HEK293T (cell line): ENCODE measurements at regions not wholly inside any gene's neighbourhood (a gene's known extent, or its start where the extent isn't known, plus 50 kb on each side); places are given as distances from the start of the nearest gene placed in this dataset.

ENCODE experiments used
- BHLHE40 ChIP-seq: fragments of 450-650 bp; IDR thresholded peaks from 2 replicates; pipeline ENCODE4 v1.6.1; 2016; ENCODE audit warnings: mild to moderate bottlenecking, moderate library complexity, borderline replicate concordance
- L3MBTL2 ChIP-seq: fragments of 450-650 bp; conservative IDR thresholded peaks from 2 replicates; pipeline ENCODE4 v1.6.1; 2016; ENCODE audit warnings: mild to moderate bottlenecking
- TARDBP ChIP-seq: fragments of 450-650 bp; IDR thresholded peaks from 2 replicates; pipeline ENCODE4 v1.6.1; 2016

DNA sequence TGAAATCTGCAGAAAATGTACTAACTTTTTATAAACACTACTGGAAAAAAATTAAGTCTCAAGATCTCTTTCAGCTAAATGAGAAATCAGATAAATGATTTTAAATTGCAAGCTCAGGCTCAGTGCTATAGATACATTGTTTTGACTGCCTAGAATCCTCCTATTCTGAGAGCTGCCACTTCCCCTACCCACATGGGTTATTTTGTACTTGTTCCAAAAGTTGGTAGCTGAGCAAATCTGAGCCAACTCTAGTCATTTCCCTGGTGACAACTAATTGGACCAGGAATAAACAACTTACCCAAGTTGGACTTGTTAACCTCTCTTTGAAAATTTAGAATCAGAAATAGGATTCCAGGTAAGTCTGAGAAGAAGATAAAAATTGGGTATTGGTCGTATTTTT lies 202.1 kb downstream of the MBL2 start:
- TF ChIP-seq BHLHE40 = no peak
- no peak for TF ChIP-seq L3MBTL2
- TF ChIP-seq TARDBP = no peak
